Left hindlimb (tissue), 1 donor: ENCODE measurements at regions not wholly inside any gene's neighbourhood (a gene's known extent, or its start where the extent isn't known, plus 50 kb on each side); places are given as distances from the start of the nearest gene placed in this dataset.
"Not testable (repeated sequence)": the region's sequence is repeated elsewhere in the genome, so short reads cannot be mapped to it uniquely, and the experiment has no call there.

Source experiments
- DNase-seq: peaks from one replicate; pipeline ENCODE4 v3.0.0-alpha.2; 2018

DNA sequence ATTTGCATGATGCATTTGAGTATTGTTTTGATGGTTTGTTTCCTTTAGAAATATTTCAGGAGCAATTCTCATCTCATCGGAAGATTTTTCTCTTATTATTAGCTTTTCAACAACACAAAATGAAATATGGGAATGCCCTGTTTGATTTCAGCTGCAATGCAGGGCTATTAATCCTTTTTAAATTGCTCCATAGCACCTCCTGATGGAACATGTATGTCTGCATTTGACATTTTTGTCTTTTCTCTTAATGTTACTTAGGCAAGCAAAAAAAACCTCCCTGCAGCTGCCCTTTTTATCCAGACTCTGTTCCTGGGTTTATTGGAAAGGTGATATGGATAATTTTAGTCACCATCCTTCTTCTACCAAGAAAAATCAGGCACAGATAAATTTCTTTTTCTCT lies 895.8 kb downstream of the RPS29 start:
- no peak for DNase-seq

DNA sequence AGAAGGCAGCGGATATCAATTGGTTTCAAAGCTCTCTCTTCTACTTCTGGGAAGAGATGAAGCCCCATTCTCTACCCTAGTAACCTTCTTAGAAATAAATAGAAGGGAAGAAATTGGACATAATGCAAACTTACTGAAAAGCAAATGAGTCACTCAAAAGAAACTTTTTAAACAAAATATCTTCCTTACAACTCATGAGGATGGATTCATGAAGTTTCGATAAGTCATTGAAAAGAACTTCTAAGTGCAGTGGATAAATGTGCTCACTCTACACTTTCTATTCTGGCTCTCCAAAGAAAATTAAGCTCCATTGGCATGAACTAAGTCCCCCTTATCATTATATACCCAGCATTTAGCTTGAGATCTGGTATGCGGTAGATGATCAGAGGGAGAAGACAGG lies 899.5 kb downstream of the RPS29 start:
- DNase-seq: no peak

DNA sequence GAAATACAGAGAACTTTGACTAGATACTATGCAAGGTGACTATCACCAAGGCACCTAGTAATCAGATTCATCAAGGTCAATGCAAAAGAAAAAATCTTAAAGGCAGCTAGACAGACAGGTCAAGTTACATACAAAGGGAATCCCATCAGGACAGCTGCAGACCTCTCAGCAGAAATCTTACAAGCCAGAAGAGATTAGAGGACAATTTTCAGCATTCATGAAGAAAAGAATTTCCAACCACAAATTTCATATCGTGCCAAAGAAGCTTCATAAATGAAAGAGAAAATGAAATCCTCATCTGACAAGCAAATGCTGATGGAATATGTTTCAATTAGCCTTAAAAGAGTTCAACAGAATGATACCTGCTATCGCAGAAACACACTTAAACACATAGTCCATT lies 913.7 kb downstream of the RPS29 start:
- DNase-seq: no peak

DNA sequence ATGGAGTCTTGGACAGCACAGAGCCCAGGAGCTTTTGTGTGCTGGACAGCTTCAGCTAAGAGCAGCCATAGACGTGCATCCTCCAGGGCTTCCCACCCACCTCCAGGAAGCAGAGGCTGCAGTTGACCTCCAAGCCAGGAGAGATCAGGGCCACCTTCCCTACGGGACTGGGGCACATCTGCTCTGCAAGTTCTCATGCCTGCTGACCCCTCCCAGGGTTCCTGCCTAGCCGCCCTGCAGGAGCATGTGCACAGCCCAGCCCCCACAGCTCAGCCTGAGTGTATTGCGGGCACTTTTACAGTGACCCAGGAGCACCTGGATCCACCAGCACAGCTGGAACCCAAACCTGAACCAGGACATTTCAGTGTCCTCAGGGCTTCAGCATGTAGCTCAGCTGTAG lies 915.2 kb downstream of the RPS29 start:
- no peak for DNase-seq

DNA sequence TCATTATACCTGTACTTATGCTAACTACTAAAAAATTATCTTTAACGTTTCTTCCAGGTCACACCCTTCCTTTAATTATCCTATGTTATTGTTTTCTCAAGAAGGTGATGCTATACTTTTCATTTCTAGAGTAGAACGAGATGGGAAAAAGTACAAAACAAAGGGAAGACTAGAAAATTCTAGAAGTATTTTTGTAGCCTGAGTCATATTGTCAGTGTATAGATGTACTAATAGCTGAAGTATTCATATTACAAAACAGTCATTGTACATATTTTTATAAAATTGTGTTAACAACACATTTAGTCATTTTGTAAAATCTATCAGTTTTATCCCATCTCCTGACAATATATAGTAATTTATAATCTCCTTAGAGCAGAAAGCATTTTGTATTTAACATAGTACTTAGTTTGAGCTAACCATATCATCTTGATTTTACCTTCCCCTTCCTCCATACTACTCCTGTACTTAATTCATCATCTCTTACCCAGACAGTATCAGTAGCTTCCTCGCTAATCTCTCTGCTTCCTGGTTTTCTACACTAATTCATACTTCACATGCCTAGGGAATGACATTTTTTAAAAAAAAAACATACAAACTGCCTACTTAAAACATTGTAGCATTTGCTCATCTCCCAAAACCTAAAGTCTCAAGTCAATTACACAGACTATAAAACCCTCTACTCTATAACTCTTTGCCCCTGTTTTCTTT lies 920.9 kb downstream of the RPS29 start:
- DNase-seq: no peak

DNA sequence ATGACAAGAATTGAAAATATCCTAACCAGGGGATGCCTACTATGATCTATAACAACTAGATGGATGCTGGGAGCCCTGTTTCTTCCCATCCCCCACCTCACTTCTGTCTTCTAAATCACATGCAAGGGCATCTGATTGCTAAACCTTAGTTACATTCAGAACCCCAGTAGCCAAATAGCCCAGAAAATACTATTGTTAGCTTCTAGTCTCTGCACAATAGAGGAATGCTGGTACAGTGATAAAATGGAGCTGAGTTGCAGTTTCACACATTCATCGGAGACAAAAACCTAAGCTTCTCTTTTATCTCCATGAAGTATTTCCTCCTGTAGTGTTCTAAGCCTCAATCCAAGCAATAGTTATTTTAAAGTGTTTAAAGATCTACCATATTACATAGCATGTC lies 942.9 kb downstream of the RPS29 start:
- DNase-seq: no peak

DNA sequence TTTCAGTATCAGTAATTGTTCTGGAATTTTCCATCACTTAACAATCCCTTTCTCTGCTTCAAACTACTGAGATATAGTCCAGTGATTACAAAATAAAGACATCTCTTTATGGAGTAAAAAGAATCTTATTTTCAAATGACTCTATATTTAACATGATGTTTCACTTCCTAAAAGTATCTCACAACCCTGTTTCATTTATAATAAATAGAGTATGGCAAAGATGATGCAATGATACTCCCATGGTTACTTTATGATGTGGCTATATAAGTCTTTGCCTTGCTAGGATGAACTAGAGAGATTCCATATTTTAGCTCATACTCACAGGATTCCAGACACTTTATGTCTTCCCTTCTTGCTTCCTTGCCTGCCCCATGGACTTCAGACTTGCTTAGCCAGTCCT lies 953.5 kb upstream of the MDGA2 start:
- no peak for DNase-seq

DNA sequence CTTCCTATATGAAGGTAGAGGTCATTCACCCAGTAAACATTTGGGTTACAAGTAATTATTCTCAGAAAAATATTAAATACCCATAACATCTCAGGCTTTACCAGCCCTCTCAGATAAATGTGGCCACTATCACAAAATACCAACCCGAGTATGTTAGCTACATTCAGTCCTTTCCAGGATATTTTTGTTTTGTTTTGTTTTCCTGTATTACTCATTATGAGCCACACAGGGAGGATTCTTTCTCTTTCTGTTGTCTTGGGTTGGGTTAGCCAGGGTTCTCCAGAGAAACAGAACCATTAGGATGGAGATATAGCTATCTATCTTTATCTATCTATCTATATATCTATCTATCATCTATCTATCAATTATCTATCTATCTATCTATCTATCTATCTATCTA lies 947.6 kb upstream of the MDGA2 start:
- no peak for DNase-seq

DNA sequence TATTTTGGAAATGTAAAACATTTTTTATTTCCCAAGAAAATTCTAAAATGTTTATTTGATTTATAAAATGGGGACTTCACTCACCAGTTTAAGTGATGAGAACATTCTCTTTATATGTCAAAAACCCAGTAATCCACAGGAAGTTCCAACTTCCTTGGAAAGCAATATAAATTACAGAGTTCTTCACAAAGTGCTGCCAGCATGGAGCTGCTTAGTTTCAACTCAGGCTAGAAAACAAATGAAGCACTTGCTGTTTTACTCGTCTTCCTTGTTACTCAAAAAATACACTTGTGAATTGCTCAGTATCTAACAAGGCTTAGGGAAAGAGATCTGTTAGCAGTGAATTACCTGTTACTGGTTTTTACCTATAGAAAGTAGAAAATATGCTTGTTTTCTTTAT lies 942.7 kb upstream of the MDGA2 start:
- DNase-seq: no peak

DNA sequence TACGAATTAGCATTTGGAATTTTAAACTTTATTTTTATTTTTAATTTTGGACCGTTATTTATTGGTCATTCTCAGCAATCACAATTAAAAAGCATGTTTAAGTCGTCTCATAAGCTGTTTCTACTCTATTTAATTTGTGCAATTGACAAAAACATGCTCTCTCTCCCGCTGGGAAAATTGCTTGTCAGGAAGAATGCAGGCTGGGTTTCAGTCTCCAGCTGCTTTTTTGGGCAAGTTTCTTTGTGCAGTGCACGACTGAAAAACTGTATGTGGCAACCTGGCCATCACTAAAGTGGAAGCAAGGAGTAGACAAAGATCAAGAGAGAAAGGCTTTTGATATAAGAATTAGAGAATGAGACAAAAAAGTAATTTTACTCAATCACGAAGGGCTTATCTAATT lies 941.5 kb upstream of the MDGA2 start:
- DNase-seq: no peak

DNA sequence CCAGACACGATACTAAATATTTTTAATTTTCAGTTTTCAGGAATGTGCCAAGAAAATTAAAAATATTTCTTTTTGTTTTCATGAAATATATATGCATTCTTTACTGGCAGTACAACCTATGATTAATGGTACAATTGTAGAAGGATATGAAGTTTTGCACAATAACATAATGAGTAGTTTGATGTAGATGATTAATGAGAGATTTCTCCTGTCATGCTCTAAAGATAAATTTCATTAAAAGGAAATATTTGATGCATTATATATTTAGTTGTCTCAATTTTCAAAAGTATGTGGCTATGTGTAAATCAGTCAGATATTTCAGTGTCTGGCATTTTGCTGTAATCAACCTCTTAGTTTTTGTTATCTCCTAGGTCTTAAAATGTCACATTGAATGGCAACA lies 940.2 kb upstream of the MDGA2 start:
- no peak for DNase-seq

DNA sequence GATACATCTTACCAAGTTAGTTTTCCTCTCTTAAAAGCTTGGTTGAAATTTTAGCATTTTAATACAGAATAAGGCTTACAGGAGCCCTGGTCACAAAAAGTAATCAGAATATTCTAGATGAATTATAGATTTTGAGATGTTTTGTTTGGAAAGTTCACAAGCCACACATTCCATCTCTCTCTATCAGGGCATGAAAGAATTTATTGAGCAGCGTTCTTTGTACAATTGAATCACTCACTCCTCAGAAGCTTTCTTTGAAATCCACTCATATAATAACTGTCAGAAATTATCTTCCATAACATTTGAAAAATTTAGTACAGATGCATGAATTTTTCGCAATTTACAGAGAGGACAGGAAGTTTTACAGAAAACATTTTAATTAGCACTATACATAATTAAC lies 938.6 kb upstream of the MDGA2 start:
- DNase-seq: no peak

DNA sequence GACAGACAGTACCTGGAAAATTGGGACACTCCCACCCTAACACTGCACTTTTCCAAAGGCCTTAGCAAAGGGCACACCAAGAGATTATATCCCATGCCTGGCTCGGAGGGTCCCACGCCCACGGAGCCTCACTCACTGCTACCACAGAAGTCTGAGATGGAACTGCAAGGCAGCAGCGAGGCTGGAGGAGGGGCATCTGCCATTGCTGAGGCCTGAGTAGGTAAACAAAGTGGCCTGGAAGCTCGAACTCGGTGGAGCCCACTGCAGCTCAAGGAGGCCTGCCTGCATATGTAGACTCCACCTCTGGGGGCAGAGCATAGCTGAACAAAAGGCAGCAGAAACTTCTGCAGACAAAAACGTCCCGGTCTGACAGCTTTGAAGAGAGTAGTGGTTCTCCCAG lies 931.6 kb upstream of the MDGA2 start:
- DNase-seq: not testable (repeated sequence)

DNA sequence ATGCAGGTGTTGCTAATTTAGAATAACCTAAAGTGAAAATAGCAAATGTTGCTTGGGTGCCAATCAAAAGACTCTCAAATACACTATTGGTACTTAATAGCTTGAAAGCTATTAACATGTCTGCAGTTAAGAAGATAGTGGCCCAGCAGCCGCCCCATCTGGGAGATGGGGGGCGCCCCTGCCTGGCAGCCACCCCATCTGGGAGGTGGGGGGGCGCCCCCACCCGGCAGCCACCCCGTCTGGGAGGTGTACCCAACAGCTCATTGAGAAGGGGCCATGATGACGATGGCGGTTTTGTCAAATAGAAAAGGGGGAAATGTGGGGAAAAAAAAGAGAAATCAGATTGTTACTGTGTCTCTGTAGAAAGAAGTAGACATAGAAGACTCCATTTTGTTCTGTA lies 923.1 kb upstream of the MDGA2 start:
- no peak for DNase-seq

DNA sequence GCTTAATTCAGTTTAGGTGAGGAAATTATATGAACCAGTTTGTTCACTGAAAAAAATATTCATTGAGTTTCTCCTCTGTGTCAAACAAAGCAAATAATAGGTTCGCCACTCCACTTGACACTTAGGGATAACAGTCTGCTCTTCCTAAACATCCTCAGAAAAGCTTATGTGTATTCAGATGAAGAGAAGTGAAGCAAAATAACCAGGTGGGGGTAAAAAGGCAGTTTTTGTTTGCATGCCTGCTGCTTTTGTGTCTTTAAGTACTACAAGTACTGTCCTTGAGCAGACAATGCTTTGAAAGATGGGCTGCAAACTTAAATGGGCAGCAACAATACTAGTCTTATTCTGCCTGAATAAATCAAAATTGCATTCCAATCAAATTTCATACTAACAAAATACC lies 910.7 kb upstream of the MDGA2 start:
- no peak for DNase-seq

DNA sequence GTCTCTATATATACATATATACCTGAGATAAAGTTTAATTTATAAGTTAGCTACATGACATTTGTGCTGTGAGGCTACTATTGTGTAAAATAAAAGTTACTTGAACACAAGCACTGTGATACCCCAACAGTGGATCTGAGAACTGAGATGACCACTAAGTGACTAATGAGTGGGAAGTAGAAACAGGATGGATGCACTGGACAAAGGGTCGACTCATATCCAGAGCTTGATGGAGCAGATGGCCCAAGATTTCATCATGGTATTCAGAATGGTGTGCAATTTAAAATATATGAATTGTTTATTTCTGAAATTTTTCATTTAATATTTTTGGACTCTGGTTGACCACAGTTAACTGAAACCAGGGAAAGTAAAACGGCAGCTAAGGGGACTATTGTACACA lies 908.6 kb upstream of the MDGA2 start:
- DNase-seq: no peak

DNA sequence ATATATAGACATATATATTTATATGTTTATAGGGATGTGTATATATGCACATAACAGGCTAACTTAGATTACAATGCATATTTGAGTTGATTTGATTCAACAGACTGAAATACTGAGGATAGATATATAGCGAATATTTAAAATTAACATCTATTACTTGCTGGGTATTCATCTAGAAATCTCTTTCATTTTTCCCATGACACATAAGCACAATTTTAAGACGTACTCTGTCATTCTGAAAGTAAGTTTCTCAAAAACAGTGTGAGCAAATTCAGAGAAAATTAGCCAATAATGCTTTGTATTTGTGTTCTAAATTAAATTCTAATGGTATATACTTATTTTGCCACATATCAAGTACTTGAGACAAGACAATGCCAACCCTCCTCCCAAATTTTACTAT lies 907.5 kb upstream of the MDGA2 start:
- no peak for DNase-seq

DNA sequence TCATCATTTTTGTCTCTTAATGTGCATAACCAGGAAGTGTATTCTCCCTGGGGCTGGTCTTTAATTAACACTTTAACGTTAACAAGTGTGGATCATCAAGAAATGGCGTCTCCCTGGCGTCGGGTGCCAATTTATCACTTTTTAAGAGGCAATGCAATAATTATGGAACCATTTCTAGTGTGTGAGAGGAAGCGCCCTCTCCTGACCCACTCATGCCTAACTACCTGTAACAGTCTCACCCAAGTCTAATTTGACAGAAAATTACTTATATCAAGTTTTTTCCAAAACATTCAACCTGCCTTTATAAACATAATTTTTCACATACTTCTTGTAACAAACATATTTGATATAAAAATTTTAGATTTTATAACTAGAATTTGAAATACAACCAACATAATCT lies 905.3 kb upstream of the MDGA2 start:
- DNase-seq: no peak

DNA sequence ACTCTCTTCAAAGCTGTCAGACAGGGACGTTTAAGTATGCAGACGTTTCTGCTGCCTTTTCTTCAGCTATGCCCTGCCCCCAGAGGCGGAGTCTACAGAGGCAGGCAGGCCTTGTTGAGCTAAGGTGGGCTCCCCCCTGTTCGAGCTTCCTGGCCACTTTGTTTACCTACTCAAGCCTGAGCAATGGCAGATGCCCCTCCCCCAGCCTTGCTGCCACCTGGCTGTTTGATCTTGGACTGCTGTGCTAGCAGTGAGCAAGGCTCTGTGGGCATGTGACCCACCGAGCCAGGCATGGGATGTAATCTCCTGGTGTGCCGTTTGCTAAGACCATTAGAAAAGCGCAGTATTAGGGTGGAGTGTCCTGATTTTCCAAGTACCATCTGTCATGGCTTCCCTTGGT lies 900.4 kb upstream of the MDGA2 start:
- no peak for DNase-seq

DNA sequence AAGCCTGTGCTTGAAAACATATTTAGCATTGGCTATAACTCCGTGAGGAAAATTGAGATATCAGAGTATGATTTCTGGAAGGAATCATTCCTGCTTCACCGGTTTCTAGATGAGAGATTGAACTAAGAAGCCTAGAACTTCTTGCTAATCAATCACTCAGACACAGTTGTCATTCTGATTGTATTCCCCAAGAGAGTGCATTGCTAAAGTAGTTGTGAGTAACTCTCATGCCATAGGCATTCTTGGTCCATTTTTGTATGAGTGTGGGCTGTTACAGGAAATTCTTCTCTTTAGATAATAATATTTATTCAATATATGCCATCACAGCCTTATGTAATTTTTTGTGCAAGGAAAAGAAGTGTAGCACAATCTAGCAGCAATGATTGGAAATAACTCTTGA lies 893.3 kb upstream of the MDGA2 start:
- DNase-seq: no peak

DNA sequence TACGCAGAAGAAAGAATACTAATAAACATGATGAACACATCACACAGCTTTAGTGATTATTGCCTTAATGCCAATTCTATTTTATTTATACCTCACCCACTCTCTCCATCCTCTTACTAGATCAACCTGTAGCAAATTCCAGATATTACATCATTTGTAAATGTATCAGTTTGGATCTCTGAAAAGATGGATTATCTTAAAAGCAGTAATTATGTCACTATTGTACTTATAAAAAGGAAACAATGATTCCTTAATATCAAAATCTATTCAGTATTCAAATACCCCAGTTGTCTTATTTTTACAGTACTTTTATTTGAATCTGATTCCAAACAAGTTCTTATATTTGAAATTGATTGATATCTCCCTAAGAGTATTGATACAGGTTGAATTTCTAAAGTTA lies 892.8 kb upstream of the MDGA2 start:
- DNase-seq: no peak

DNA sequence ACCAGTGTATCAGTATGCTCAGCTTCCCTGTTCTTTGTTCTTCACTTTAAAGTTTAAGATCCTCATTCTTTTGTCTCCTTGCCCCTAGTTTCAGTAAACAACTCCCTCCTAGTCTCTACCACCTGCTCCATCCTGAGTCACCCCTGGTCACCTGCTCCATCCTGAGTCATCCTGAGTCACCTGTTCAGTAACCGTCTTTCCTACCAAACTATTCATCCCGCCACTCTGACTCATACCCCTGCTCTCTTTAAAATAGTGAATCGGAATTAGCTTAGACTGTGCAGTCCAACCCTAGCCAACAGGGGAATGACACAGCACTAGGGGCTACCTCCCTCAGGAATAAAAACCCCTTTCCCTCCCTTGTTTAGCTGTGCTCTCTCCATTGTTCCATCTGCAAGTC lies 888.1 kb upstream of the MDGA2 start:
- DNase-seq: no peak

DNA sequence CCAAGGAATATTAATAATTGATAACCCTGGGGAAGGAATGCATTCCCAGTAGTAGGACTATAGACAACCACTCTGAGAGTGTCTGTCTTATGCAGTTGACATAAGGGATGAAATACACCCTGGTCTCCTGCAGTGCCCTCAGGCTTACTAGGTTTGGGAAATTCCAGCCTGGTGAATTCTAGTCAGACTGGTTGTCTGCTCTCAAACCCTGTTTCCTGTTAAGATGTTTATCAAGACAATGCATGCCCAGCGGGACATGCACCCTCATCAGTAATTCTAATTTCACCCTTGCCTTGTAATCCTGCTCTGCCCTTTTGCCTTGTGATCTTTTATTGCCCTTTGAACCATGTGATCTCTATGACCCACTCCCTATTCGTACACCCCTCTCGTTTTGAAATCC lies 886.0 kb upstream of the MDGA2 start:
- not testable (repeated sequence) for DNase-seq

DNA sequence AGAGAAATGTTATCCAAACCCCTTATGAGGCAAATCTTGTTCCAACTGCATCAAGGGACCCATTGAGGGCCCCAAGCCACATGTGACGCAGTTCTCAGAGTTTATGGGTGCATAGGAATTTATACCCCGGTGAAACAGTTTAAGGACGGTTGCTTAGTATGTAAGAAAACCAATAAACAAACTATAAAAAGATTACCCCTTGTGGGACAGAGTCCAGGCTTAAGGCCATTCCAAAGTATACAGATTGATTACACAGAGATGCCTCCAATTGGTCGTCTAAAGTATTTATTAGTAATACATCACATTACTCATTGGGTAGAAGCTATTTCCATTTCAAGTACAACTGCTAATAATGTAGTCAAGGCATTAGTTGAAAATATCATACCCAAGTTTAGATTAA lies 885.0 kb upstream of the MDGA2 start:
- DNase-seq: no peak

DNA sequence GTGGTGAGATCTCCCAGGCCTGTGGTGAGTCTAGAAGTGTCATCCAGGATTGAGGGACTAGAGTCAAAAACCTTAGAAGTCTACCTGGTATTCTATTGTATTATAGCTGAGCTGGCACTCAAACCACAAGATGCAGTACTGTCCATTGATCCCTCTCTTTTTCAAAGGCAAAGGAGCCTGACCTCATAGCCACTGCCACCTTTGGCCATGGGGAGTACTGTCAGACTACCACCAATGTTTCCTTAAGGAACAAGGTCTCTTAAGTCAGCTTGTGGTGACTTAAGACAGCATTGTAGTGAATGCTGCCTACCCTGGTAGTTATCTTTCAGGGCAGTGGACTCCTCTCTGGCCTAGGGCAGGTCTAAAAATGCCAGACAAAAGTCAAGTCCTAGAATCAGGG lies 878.0 kb upstream of the MDGA2 start:
- DNase-seq: no peak

DNA sequence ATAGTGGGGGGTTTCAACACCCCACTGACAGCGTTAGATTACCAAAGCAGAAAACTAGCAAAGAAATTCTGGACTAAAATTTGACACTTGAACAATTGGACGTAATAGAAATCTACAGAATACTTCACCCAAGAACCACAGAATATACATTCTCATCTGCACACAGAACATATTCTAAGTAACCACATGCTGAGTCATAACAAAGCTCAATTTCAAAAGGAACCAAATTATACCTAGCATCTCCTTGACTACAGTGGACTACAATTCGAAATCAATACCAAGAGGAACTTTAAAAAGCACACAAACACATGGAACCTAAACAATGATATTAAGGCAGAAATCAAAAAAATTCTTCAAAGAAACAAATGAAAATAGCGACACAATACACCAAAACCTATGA lies 871.6 kb upstream of the MDGA2 start:
- no peak for DNase-seq
